ENCODE measurements at regions not wholly inside any gene's neighbourhood (a gene's known extent, or its start where the extent isn't known, plus 50 kb on each side); places are given as distances from the start of the nearest gene placed in this dataset.
A peak's percentile ranks its signal among the peaks of the same experiment; 100 is the strongest.

- Histone ChIP-seq H3K27me3 (ENCODE audit: control insufficient read depth in 3 of 3, insufficient read depth in 3 of 3, low read length in 2 of 3) (no peaks in the 10 kb centered on the region), H3K36me3 (ENCODE audit: control insufficient read depth in 4 of 4, insufficient read depth in 4 of 4, low read length in 4 of 4) (no peaks in the 10 kb centered on the region), H3K4me3 (no peak overlapping the region), H3K27ac (ENCODE audit: low read depth in 1 of 2, low read length in 1 of 2) (peak overlapping the region in 1 of 2 donors; percentile 89), H3K9me3 (ENCODE audit: control insufficient read depth in 4 of 4, insufficient read depth in 3 of 4, low read length in 3 of 4) (peaks cover 0 to 2% (median 0%) of the 10 kb centered on the region in 4 donors), H3K4me1 (ENCODE audit: control insufficient read depth in 5 of 5, insufficient read depth in 5 of 5, low read length in 5 of 5) (peaks cover 0 to 19% (median 8%) of the 10 kb centered on the region in 5 donors), H3K9ac (ENCODE audit: insufficient read depth in 1 of 2, low read length in 2 of 2) (no peak overlapping the region)
- WGBS, 2 donors = 67 to 73% methylated on average over 8 of the region's 8 CpGs
- DNase-seq (peak in 1 of 3 donors; percentile 39), ATAC-seq (ENCODE audit: insufficient read depth, low FRiP score) (peak; percentile 61)
- TF ChIP-seq CTCF (IDR thresholded peaks at IDR 0.05; ENCODE audit: control extremely low read depth, extremely low read depth) = no peak
Observed at GRCh38 chr9:89667726-89668125, 62.9 kb downstream of the GADD45G start.

- no peaks in the 10 kb centered on the region for H3K27me3 ChIP-seq (ENCODE audit: control insufficient read depth in 3 of 3, insufficient read depth in 3 of 3, low read length in 2 of 3)
- 65 to 74% methylated on average over 7 of the region's 7 CpGs for WGBS, 2 donors
- H3K9ac ChIP-seq (ENCODE audit: insufficient read depth in 1 of 2, low read length in 2 of 2) = no peak overlapping the region
- DNase-seq = peak in 1 of 3 donors; percentile 38
- no peak for ATAC-seq (ENCODE audit: insufficient read depth, low FRiP score)
- H3K9me3 ChIP-seq (ENCODE audit: control insufficient read depth in 4 of 4, insufficient read depth in 3 of 4, low read length in 3 of 4) = peaks cover 0 to 2% (median 0%) of the 10 kb centered on the region in 4 donors
- no peak overlapping the region for H3K4me3 ChIP-seq
- no peaks in the 10 kb centered on the region for H3K36me3 ChIP-seq (ENCODE audit: control insufficient read depth in 4 of 4, insufficient read depth in 4 of 4, low read length in 4 of 4)
- peak overlapping the region in 1 of 2 donors; percentile 89 for H3K27ac ChIP-seq (ENCODE audit: low read depth in 1 of 2, low read length in 1 of 2)
- peaks cover 0 to 15% (median 2%) of the 10 kb centered on the region in 5 donors for H3K4me1 ChIP-seq (ENCODE audit: control insufficient read depth in 5 of 5, insufficient read depth in 5 of 5, low read length in 5 of 5)
- TF ChIP-seq CTCF (IDR thresholded peaks at IDR 0.05; ENCODE audit: control extremely low read depth, extremely low read depth) = no peak
Observed at GRCh38 chr9:89668216-89668865, 63.5 kb downstream of the GADD45G start.

GRCh38 chr9:89668866-89669246 lies 64.0 kb downstream of the GADD45G start:
- no peaks in the 10 kb centered on the region for H3K27me3 ChIP-seq (ENCODE audit: control insufficient read depth in 3 of 3, insufficient read depth in 3 of 3, low read length in 2 of 3)
- H3K36me3 ChIP-seq (ENCODE audit: control insufficient read depth in 4 of 4, insufficient read depth in 4 of 4, low read length in 4 of 4) = no peaks in the 10 kb centered on the region
- no peak for TF ChIP-seq CTCF (IDR thresholded peaks at IDR 0.05; ENCODE audit: control extremely low read depth, extremely low read depth)
- peaks cover 0 to 2% (median 0%) of the 10 kb centered on the region in 4 donors for H3K9me3 ChIP-seq (ENCODE audit: control insufficient read depth in 4 of 4, insufficient read depth in 3 of 4, low read length in 3 of 4)
- H3K4me1 ChIP-seq (ENCODE audit: control insufficient read depth in 5 of 5, insufficient read depth in 5 of 5, low read length in 5 of 5) = peaks cover 0 to 12% (median 2%) of the 10 kb centered on the region in 5 donors
- H3K27ac ChIP-seq (ENCODE audit: low read depth in 1 of 2, low read length in 1 of 2) = peak overlapping the region in 1 of 2 donors; percentile 50
- H3K9ac ChIP-seq (ENCODE audit: insufficient read depth in 1 of 2, low read length in 2 of 2) = no peak overlapping the region
- WGBS, 2 donors = 93 to 96% methylated on average over 2 of the region's 2 CpGs
- DNase-seq = no peak
- ATAC-seq (ENCODE audit: insufficient read depth, low FRiP score) = no peak
- H3K4me3 ChIP-seq = no peak overlapping the region
